GM18861 (cell line): ENCODE measurements at regions not wholly inside any gene's neighbourhood (a gene's known extent, or its start where the extent isn't known, plus 50 kb on each side); places are given as distances from the start of the nearest gene placed in this dataset.
"Not testable (repeated sequence)": the region's sequence is repeated elsewhere in the genome, so short reads cannot be mapped to it uniquely, and the experiment has no call there.

ENCODE experiments used
- ATAC-seq: cut with Tn5 transposase; IDR thresholded peaks from one replicate; pipeline ENCODE4 v1.9.1; 2021; ENCODE audit not compliant: unreplicated experiment

- ATAC-seq, result no peak
Measured at GRCh38 chr16:14384745-14385144, 245.3 kb downstream of the PARN start.

GRCh38 chr16:14383844-14384243 lies 246.2 kb downstream of the PARN start:
- not testable (repeated sequence) for ATAC-seq

- ATAC-seq, result no peak
Measured at GRCh38 chr16:14378689-14379467, 251.2 kb downstream of the PARN start.

GRCh38 chr16:14378131-14378551 lies 251.9 kb downstream of the PARN start:
- ATAC-seq, result no peak

GRCh38 chr16:14377326-14377725 lies 252.7 kb downstream of the PARN start:
- ATAC-seq, result no peak

- no peak for ATAC-seq
Measured at GRCh38 chr16:14375132-14375491, 254.9 kb downstream of the PARN start.

GRCh38 chr16:14374451-14375131 lies 255.5 kb downstream of the PARN start:
- ATAC-seq, result no peak

GRCh38 chr16:14373896-14374295 lies 256.2 kb downstream of the PARN start:
- ATAC-seq, result no peak

GRCh38 chr16:14373406-14373805 lies 256.7 kb downstream of the PARN start:
- no peak for ATAC-seq

GRCh38 chr16:14372471-14372870 lies 257.6 kb downstream of the PARN start:
- no peak for ATAC-seq

- ATAC-seq, result no peak
Measured at GRCh38 chr16:14371778-14372431, 258.2 kb downstream of the PARN start.

GRCh38 chr16:14370736-14371234 lies 259.3 kb downstream of the PARN start:
- no peak for ATAC-seq

GRCh38 chr16:14369734-14370598 lies 260.1 kb downstream of the PARN start:
- ATAC-seq, result no peak

- no peak for ATAC-seq
Measured at GRCh38 chr16:14368399-14368798, 261.7 kb downstream of the PARN start.

GRCh38 chr16:14366974-14367707 lies 262.9 kb downstream of the PARN start:
- ATAC-seq, result no peak

- ATAC-seq, result no peak
Measured at GRCh38 chr16:14366447-14366846, 263.6 kb downstream of the PARN start.

GRCh38 chr16:14365200-14365851 lies 264.7 kb downstream of the PARN start:
- ATAC-seq, result no peak

- ATAC-seq, result no peak
Measured at GRCh38 chr16:14364386-14365199, 265.5 kb downstream of the PARN start.

GRCh38 chr16:14364112-14364385 lies 266.0 kb downstream of the PARN start:
- no peak for ATAC-seq
